Esophagus squamous epithelium (tissue), 5 donors: ENCODE measurements at regions not wholly inside any gene's neighbourhood (a gene's known extent, or its start where the extent isn't known, plus 50 kb on each side); places are given as distances from the start of the nearest gene placed in this dataset.

Experiments used
- DNase-seq: peaks from one replicate; lab custom pipeline; 2025; lab: John Stamatoyannopoulos, UW
- H3K27ac ChIP-seq, 4 donors: fragments of 200-600 bp; sonication (generic); one replicate each; pipeline ENCODE4 v1.5.1; 2016 to 2019; ENCODE audit warnings: mild to moderate bottlenecking in 1 of 4
- H3K27me3 ChIP-seq, 4 donors: fragments of 200-600 bp; sonication (generic); 1 replicate in 3 of 4; 2 replicates in 1 of 4; pipeline versions ENCODE4 v1.5.1 to v1.6.0; 2017 to 2021; ENCODE audit warnings: antibody characterized with exemption in 1 of 4
- H3K36me3 ChIP-seq, 3 donors: fragments of 200-600 bp; sonication (generic); one replicate each; pipeline ENCODE4 v1.5.1; 2016 to 2019
- H3K4me1 ChIP-seq, 3 donors: fragments of 200-600 bp; sonication (generic); one replicate each; pipeline ENCODE4 v1.5.1; 2017 to 2019
- H3K4me3 ChIP-seq, 4 donors: fragments of 200-600 bp; sonication (generic); 1 replicate in 3 of 4; 2 replicates in 1 of 4; pipeline ENCODE4 v1.5.1; 2016 to 2019; ENCODE audit warnings: mild to moderate bottlenecking in 2 of 4, moderate library complexity in 1 of 4
- H3K9me3 ChIP-seq, 3 donors: fragments of 200-600 bp; sonication (generic); one replicate each; pipeline ENCODE4 v1.5.1; 2016 to 2019
- CTCF ChIP-seq, 6 experiments: fragments of 450-650 bp in 4 of 6; fragments of 200-600 bp in 2 of 6; sonication (generic) in 2 of 6; IDR thresholded peaks; one replicate each; pipeline ENCODE4 v1.5.1; 2016 to 2019; ENCODE audit warnings: antibody characterized with exemption in 6 of 6, mild to moderate bottlenecking in 4 of 6, moderate library complexity in 4 of 6
- POLR2A ChIP-seq, 4 donors: fragments of 450-650 bp; IDR thresholded peaks; one replicate each; pipeline ENCODE4 v1.6.1; 2017; ENCODE audit warnings: antibody characterized with exemption in 4 of 4, mild to moderate bottlenecking in 4 of 4, moderate library complexity in 3 of 4
- WGBS, 2 donors: methylation state at CpG; one replicate each; pipeline ENCODE4 v1.1.5; 2018; 5-methylcytosine and 5-hydroxymethylcytosine counted together
- intact Hi-C: fragments of 100-400 bp; cut with DNase I; formaldehyde crosslinking; loops from one replicate; pipeline ENCODE4 v1.15.0; 2022
- donor health status: DM: yes; HTN: yes; CAD: no.

GRCh38 chr16:80489173-80489572 is 51.6 kb upstream of the DYNLRB2 start:
- Histone ChIP-seq H3K36me3 (no peaks in the 10 kb centered on the region), H3K4me3 (no peak overlapping the region), H3K27ac (no peak overlapping the region), H3K9me3 (no peaks in the 10 kb centered on the region), H3K27me3 (peaks cover 0 to 7% (median 0%) of the 10 kb centered on the region in 4 donors), H3K4me1 (no peaks in the 10 kb centered on the region)
- TF ChIP-seq POLR2A (IDR thresholded peaks at IDR 0.05) (no peak), CTCF (IDR thresholded peaks at IDR 0.05) (no peak)
- intact Hi-C loops = no loop called here
- DNase-seq = no peak
- WGBS, 2 donors = 94 to 100% methylated on average over 1 of the region's 1 CpG

GRCh38 chr16:80488167-80488566 is 52.6 kb upstream of the DYNLRB2 start:
- DNase-seq = no peak

GRCh38 chr16:80480664-80481063 is 60.1 kb upstream of the DYNLRB2 start:
- DNase-seq = no peak
- no peak overlapping the region for H3K27ac ChIP-seq
- H3K36me3 ChIP-seq = no peaks in the 10 kb centered on the region
- H3K4me1 ChIP-seq = no peaks in the 10 kb centered on the region
- intact Hi-C loops = no loop called here
- TF ChIP-seq POLR2A (IDR thresholded peaks at IDR 0.05) = no peak
- H3K9me3 ChIP-seq = no peaks in the 10 kb centered on the region
- WGBS, 2 donors = 81 to 82% methylated on average over 4 of the region's 4 CpGs
- no peak overlapping the region for H3K4me3 ChIP-seq
- peaks cover 0 to 19% (median 0%) of the 10 kb centered on the region in 4 donors for H3K27me3 ChIP-seq

More at GRCh38 chr16:80488167-80488566, 52.6 kb upstream of the DYNLRB2 start:
- Histone ChIP-seq H3K27ac (no peak overlapping the region), H3K36me3 (no peaks in the 10 kb centered on the region), H3K4me1 (no peaks in the 10 kb centered on the region), H3K9me3 (no peaks in the 10 kb centered on the region), H3K27me3 (peaks cover 0 to 7% (median 0%) of the 10 kb centered on the region in 4 donors), H3K4me3 (no peak overlapping the region)
- 83 to 90% methylated on average over 2 of the region's 2 CpGs for WGBS, 2 donors
- intact Hi-C loops = no loop called here
- TF ChIP-seq POLR2A (IDR thresholded peaks at IDR 0.05) = no peak
- TF ChIP-seq CTCF (IDR thresholded peaks at IDR 0.05) = no peak

- H3K27ac ChIP-seq = no peak overlapping the region
- H3K9me3 ChIP-seq = no peaks in the 10 kb centered on the region
- H3K36me3 ChIP-seq = no peaks in the 10 kb centered on the region
- no peak for DNase-seq
- intact Hi-C loops = no loop called here
- no peaks in the 10 kb centered on the region for H3K4me1 ChIP-seq
- no peak overlapping the region for H3K4me3 ChIP-seq
- WGBS, 2 donors = 87 to 98% methylated on average over 2 of the region's 2 CpGs
- no peak for TF ChIP-seq CTCF (IDR thresholded peaks at IDR 0.05)
- TF ChIP-seq POLR2A (IDR thresholded peaks at IDR 0.05) = no peak
- peaks cover 0 to 12% (median 0%) of the 10 kb centered on the region in 4 donors for H3K27me3 ChIP-seq
These were observed 63.0 kb upstream of the DYNLRB2 start for GRCh38 chr16:80477838-80478237.

GRCh38 chr16:80468029-80468428 is 72.8 kb upstream of the DYNLRB2 start:
- WGBS, 2 donors = 68 to 85% methylated on average over 8 of the region's 8 CpGs
- H3K27me3 ChIP-seq = no peaks in the 10 kb centered on the region
- H3K27ac ChIP-seq = no peak overlapping the region
- H3K36me3 ChIP-seq = no peaks in the 10 kb centered on the region
- peaks cover 0 to 9% (median 3%) of the 10 kb centered on the region in 3 donors for H3K4me1 ChIP-seq
- H3K4me3 ChIP-seq = no peak overlapping the region
- TF ChIP-seq POLR2A (IDR thresholded peaks at IDR 0.05) (no peak), CTCF (IDR thresholded peaks at IDR 0.05) (no peak)
- intact Hi-C loops = no loop called here
- no peak for DNase-seq
- H3K9me3 ChIP-seq = no peaks in the 10 kb centered on the region
